NCI-H446 (cell line): ENCODE measurements at regions not wholly inside any gene's neighbourhood (a gene's known extent, or its start where the extent isn't known, plus 50 kb on each side); places are given as distances from the start of the nearest gene placed in this dataset.
"Not testable (repeated sequence)": the region's sequence is repeated elsewhere in the genome, so short reads cannot be mapped to it uniquely, and the experiment has no call there.

Experiments
- DNase-seq, 2 experiments: peaks; one replicate each; lab custom pipeline; 2025; lab: John Stamatoyannopoulos, UW

GRCh38 chr4:144366425-144366824, 225.9 kb upstream of the GYPA start:
- no peak for DNase-seq

GRCh38 chr4:144371485-144371884, 231.0 kb upstream of the GYPA start:
- DNase-seq = no peak

- no peak for DNase-seq
Observed at GRCh38 chr4:144374065-144374464, 233.5 kb upstream of the GYPA start.

GRCh38 chr4:144376866-144377265, 236.3 kb upstream of the GYPA start:
- no peak for DNase-seq

- DNase-seq = no peak
Observed at GRCh38 chr4:144384408-144384807, 243.9 kb upstream of the GYPA start.

GRCh38 chr4:144399927-144400326, 246.0 kb upstream of the HHIP start:
- peak in 1 of 2 experiments; percentile 9 for DNase-seq

- DNase-seq = no peak
Observed at GRCh38 chr4:144402176-144402575, 243.8 kb upstream of the HHIP start.

GRCh38 chr4:144402999-144403398, 243.0 kb upstream of the HHIP start:
- DNase-seq = no peak

GRCh38 chr4:144403893-144404292, 242.1 kb upstream of the HHIP start:
- DNase-seq = no peak

GRCh38 chr4:144409525-144409924, 236.4 kb upstream of the HHIP start:
- DNase-seq = no peak

GRCh38 chr4:144410230-144410783, 235.6 kb upstream of the HHIP start:
- no peak for DNase-seq

- DNase-seq = no peak
Observed at GRCh38 chr4:144411119-144411518, 234.8 kb upstream of the HHIP start.

GRCh38 chr4:144411700-144412099, 234.3 kb upstream of the HHIP start:
- no peak for DNase-seq

- no peak for DNase-seq
Observed at GRCh38 chr4:144421056-144421455, 224.9 kb upstream of the HHIP start.

- no peak for DNase-seq
Observed at GRCh38 chr4:144421839-144422565, 224.0 kb upstream of the HHIP start.

GRCh38 chr4:144423930-144424329, 222.0 kb upstream of the HHIP start:
- DNase-seq = no peak

- not testable (repeated sequence) for DNase-seq
Observed at GRCh38 chr4:144426023-144426422, 219.9 kb upstream of the HHIP start.

- no peak for DNase-seq
Observed at GRCh38 chr4:144442713-144443112, 203.2 kb upstream of the HHIP start.

- DNase-seq = no peak
Observed at GRCh38 chr4:144449611-144450010, 196.3 kb upstream of the HHIP start.

GRCh38 chr4:144450526-144450925, 195.4 kb upstream of the HHIP start:
- no peak for DNase-seq

- no peak for DNase-seq
Observed at GRCh38 chr4:144451766-144452450, 194.0 kb upstream of the HHIP start.

- DNase-seq = no peak
Observed at GRCh38 chr4:144456196-144456595, 189.8 kb upstream of the HHIP start.

- no peak for DNase-seq
Observed at GRCh38 chr4:144461906-144462305, 184.1 kb upstream of the HHIP start.
